ENCODE measurements at regions not wholly inside any gene's neighbourhood (a gene's known extent, or its start where the extent isn't known, plus 50 kb on each side); places are given as distances from the start of the nearest gene placed in this dataset.

- TF ChIP-seq CTCF (IDR thresholded peaks at IDR 0.05) (no peak), POLR2A (IDR thresholded peaks at IDR 0.05) (no peak)
Observed at GRCh38 chr2:75287624-75288316, 88.5 kb upstream of the TACR1 start.
